ENCODE measurements at regions not wholly inside any gene's neighbourhood (a gene's known extent, or its start where the extent isn't known, plus 50 kb on each side); places are given as distances from the start of the nearest gene placed in this dataset.
A peak's percentile ranks its signal among the peaks of the same experiment; 100 is the strongest.

GRCh38 chr7:12741951-12742575, 54.6 kb downstream of the ARL4A start:
- no peak for TF ChIP-seq CSDC2 (CRISPR knock-in tag; IDR thresholded peaks at IDR 0.05)
- no peak for TF ChIP-seq POU6F1 (CRISPR knock-in tag; IDR thresholded peaks at IDR 0.05; ENCODE audit: borderline replicate concordance, low read depth)
- TF ChIP-seq ZNF8 (CRISPR knock-in tag; IDR thresholded peaks at IDR 0.05), result no peak
- TF ChIP-seq ZC3H10 (CRISPR knock-in tag; IDR thresholded peaks at IDR 0.05), result no peak
- no peak for TF ChIP-seq CREB5 (CRISPR knock-in tag; IDR thresholded peaks at IDR 0.05; ENCODE audit: low read depth)
- TF ChIP-seq RARB (CRISPR knock-in tag; IDR thresholded peaks at IDR 0.05), result no peak
- TF ChIP-seq CSRNP3 (CRISPR knock-in tag; IDR thresholded peaks at IDR 0.05), result no peak
- TF ChIP-seq PATZ1 (CRISPR knock-in tag; IDR thresholded peaks at IDR 0.05; ENCODE audit: borderline replicate concordance), result no peak
- no peak for TF ChIP-seq ESRRG (CRISPR knock-in tag; IDR thresholded peaks at IDR 0.05)
- TF ChIP-seq TCF4 (CRISPR knock-in tag; IDR thresholded peaks at IDR 0.05; ENCODE audit: borderline replicate concordance), result no peak
- no peak for TF ChIP-seq OSR1 (CRISPR knock-in tag; IDR thresholded peaks at IDR 0.05)
- no peak for TF ChIP-seq GLIS3 (CRISPR knock-in tag; IDR thresholded peaks at IDR 0.05)
- no peak for TF ChIP-seq ZFP3 (CRISPR knock-in tag; IDR thresholded peaks at IDR 0.05)
- TF ChIP-seq TOX (CRISPR knock-in tag; IDR thresholded peaks at IDR 0.05; ENCODE audit: borderline replicate concordance), result no peak
- TF ChIP-seq PPARA (CRISPR knock-in tag; IDR thresholded peaks at IDR 0.05; ENCODE audit: borderline replicate concordance), result no peak
- peak; percentile 55 for ATAC-seq

GRCh38 chr7:12746211-12746610, 58.8 kb downstream of the ARL4A start:
- no peak for TF ChIP-seq PATZ1 (CRISPR knock-in tag; IDR thresholded peaks at IDR 0.05; ENCODE audit: borderline replicate concordance)
- no peak for TF ChIP-seq ZNF565 (CRISPR knock-in tag; conservative IDR thresholded peaks at IDR 0.05; ENCODE audit: low read depth)
- no peak for TF ChIP-seq CSDC2 (CRISPR knock-in tag; IDR thresholded peaks at IDR 0.05)
- no peak for TF ChIP-seq ARNTL (CRISPR knock-in tag; IDR thresholded peaks at IDR 0.05; ENCODE audit: borderline replicate concordance, low read depth)
- no peak for TF ChIP-seq SNAI2 (CRISPR knock-in tag; IDR thresholded peaks at IDR 0.05)
- TF ChIP-seq OSR1 (CRISPR knock-in tag; IDR thresholded peaks at IDR 0.05), result no peak
- no peak for TF ChIP-seq CREB5 (CRISPR knock-in tag; IDR thresholded peaks at IDR 0.05; ENCODE audit: low read depth)
- TF ChIP-seq ZNF70 (CRISPR knock-in tag; IDR thresholded peaks at IDR 0.05), result no peak
- no peak for TF ChIP-seq ZFP30 (CRISPR knock-in tag; IDR thresholded peaks at IDR 0.05)
- TF ChIP-seq TSHZ2 (CRISPR knock-in tag; IDR thresholded peaks at IDR 0.05), result no peak
- TF ChIP-seq BACH2 (CRISPR knock-in tag; IDR thresholded peaks at IDR 0.05; ENCODE audit: borderline replicate concordance), result no peak
- no peak for TF ChIP-seq TCF4 (CRISPR knock-in tag; IDR thresholded peaks at IDR 0.05; ENCODE audit: borderline replicate concordance)
- TF ChIP-seq ZC3H10 (CRISPR knock-in tag; IDR thresholded peaks at IDR 0.05), result no peak
- TF ChIP-seq ISL1 (CRISPR knock-in tag; IDR thresholded peaks at IDR 0.05), result no peak
- TF ChIP-seq RARB (CRISPR knock-in tag; IDR thresholded peaks at IDR 0.05), result no peak
- TF ChIP-seq GLIS3 (CRISPR knock-in tag; IDR thresholded peaks at IDR 0.05), result no peak
- TF ChIP-seq ESRRG (CRISPR knock-in tag; IDR thresholded peaks at IDR 0.05), result no peak
- TF ChIP-seq ZNF8 (CRISPR knock-in tag; IDR thresholded peaks at IDR 0.05), result no peak
- TF ChIP-seq TOX (CRISPR knock-in tag; IDR thresholded peaks at IDR 0.05; ENCODE audit: borderline replicate concordance), result no peak
- TF ChIP-seq ZFP3 (CRISPR knock-in tag; IDR thresholded peaks at IDR 0.05), result no peak
- ATAC-seq, result no peak

Measured in SK-N-SH treated with all-trans-retinoic acid at 6 μM for 48 hours (cell line).